ENCODE measurements at regions not wholly inside any gene's neighbourhood (a gene's known extent, or its start where the extent isn't known, plus 50 kb on each side); places are given as distances from the start of the nearest gene placed in this dataset.

GRCh38 chr1:81375884-81376548 is 424.7 kb upstream of the ADGRL2 start:
- intact Hi-C loops (cut with DNase I; ENCODE audit: low total_unique reads) = no loop called here
- H3K27ac ChIP-seq = no peak overlapping the region

DNA sequence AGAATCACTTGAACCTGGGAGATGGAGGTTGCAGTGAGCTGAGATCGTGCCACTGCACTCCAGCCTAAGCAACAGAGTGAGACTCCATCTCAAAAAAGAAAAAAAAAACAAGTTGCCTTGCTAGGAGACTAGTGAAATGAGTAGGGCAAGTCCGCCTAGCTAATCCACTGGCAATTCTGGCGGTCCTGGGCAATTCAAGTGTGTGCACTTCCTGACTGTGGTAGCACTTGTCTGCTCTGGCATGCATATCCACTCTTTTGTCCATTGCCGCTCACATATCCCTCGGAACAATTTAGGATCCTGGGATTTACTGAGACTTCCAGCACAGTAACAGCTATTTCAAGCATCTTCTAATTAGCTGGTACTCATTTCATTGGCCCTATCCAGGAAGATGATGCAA is 426.3 kb upstream of the ADGRL2 start:
- H3K27me3 ChIP-seq = no peaks in the 10 kb centered on the region
- no peak for DNase-seq (ENCODE audit: low spot score in 2 of 2)
- no peaks in the 10 kb centered on the region for H3K36me3 ChIP-seq
- no peak for TF ChIP-seq POLR2AphosphoS5 (IDR thresholded peaks at IDR 0.05)
- no peak overlapping the region for H3K4me3 ChIP-seq
- intact Hi-C loops (cut with DNase I; ENCODE audit: low total_unique reads) = no loop called here
- no peak overlapping the region for H3K27ac ChIP-seq
- H3K4me1 ChIP-seq = no peaks in the 10 kb centered on the region
- H3K9me3 ChIP-seq = no peaks in the 10 kb centered on the region

More at GRCh38 chr1:81375884-81376548, 424.7 kb upstream of the ADGRL2 start:
- Histone ChIP-seq H3K9me3 (no peaks in the 10 kb centered on the region), H3K36me3 (no peaks in the 10 kb centered on the region), H3K4me1 (no peaks in the 10 kb centered on the region), H3K4me3 (no peak overlapping the region), H3K27me3 (no peaks in the 10 kb centered on the region)
- DNase-seq (ENCODE audit: low spot score in 2 of 2) = no peak
- no peak for TF ChIP-seq POLR2A (IDR thresholded peaks at IDR 0.05)
- no peak for TF ChIP-seq POLR2AphosphoS5 (IDR thresholded peaks at IDR 0.05)
- TF ChIP-seq, protein P1, sequence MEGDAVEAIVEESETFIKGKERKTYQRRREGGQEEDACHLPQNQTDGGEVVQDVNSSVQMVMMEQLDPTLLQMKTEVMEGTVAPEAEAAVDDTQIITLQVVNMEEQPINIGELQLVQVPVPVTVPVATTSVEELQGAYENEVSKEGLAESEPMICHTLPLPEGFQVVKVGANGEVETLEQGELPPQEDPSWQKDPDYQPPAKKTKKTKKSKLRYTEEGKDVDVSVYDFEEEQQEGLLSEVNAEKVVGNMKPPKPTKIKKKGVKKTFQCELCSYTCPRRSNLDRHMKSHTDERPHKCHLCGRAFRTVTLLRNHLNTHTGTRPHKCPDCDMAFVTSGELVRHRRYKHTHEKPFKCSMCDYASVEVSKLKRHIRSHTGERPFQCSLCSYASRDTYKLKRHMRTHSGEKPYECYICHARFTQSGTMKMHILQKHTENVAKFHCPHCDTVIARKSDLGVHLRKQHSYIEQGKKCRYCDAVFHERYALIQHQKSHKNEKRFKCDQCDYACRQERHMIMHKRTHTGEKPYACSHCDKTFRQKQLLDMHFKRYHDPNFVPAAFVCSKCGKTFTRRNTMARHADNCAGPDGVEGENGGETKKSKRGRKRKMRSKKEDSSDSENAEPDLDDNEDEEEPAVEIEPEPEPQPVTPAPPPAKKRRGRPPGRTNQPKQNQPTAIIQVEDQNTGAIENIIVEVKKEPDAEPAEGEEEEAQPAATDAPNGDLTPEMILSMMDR (IDR thresholded peaks at IDR 0.05) = no peak

GRCh38 chr1:81371864-81372263 is 428.9 kb upstream of the ADGRL2 start:
- TF ChIP-seq POLR2A (IDR thresholded peaks at IDR 0.05) = no peak
- TF ChIP-seq POLR2AphosphoS5 (IDR thresholded peaks at IDR 0.05) = no peak
- TF ChIP-seq, protein P1 (IDR thresholded peaks at IDR 0.05) = no peak
- Histone ChIP-seq H3K36me3 (no peaks in the 10 kb centered on the region), H3K4me1 (no peaks in the 10 kb centered on the region), H3K4me3 (no peak overlapping the region), H3K27ac (no peak overlapping the region), H3K9me3 (no peaks in the 10 kb centered on the region), H3K27me3 (no peaks in the 10 kb centered on the region)
- DNase-seq (ENCODE audit: low spot score in 2 of 2) = no peak
- intact Hi-C loops (cut with DNase I; ENCODE audit: low total_unique reads) = no loop called here

- intact Hi-C loops (cut with DNase I; ENCODE audit: low total_unique reads) = no loop called here
- Histone ChIP-seq H3K27me3 (no peaks in the 10 kb centered on the region), H3K4me1 (no peaks in the 10 kb centered on the region), H3K9me3 (no peaks in the 10 kb centered on the region), H3K36me3 (no peaks in the 10 kb centered on the region), H3K27ac (no peak overlapping the region), H3K4me3 (no peak overlapping the region)
- TF ChIP-seq POLR2A (IDR thresholded peaks at IDR 0.05) (no peak), POLR2AphosphoS5 (IDR thresholded peaks at IDR 0.05) (no peak)
- TF ChIP-seq, protein P1 (IDR thresholded peaks at IDR 0.05) = no peak
- no peak for DNase-seq (ENCODE audit: low spot score in 2 of 2)
Measured at GRCh38 chr1:81369833-81370232, 430.9 kb upstream of the ADGRL2 start.

DNA sequence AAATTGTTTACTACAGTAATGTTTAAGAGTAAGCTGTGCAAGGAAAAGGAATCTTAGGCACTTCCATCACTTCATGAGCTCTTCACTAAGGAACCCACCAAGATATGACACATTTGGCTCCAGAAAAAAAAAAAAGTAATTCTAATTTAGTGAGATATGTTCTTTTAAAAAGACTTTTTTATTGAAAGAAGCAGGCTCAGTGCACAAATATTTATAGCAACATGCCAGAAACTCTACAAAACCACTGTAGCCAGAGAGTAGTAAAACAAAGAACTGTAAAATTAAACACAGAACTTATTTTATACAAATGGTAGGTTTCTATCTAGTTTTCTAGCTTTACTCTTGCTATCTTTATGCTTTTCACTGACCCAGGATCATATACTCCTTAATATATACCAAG is 434.6 kb upstream of the ADGRL2 start:
- Histone ChIP-seq H3K4me3 (no peak overlapping the region), H3K27me3 (no peaks in the 10 kb centered on the region), H3K36me3 (no peaks in the 10 kb centered on the region), H3K27ac (no peak overlapping the region), H3K4me1 (no peaks in the 10 kb centered on the region), H3K9me3 (no peaks in the 10 kb centered on the region)
- no peak for DNase-seq (ENCODE audit: low spot score in 2 of 2)
- intact Hi-C loops (cut with DNase I; ENCODE audit: low total_unique reads) = no loop called here
- TF ChIP-seq POLR2AphosphoS5 (IDR thresholded peaks at IDR 0.05) = no peak
- no peak for TF ChIP-seq POLR2A (IDR thresholded peaks at IDR 0.05)
- TF ChIP-seq, protein P1 (IDR thresholded peaks at IDR 0.05) = no peak

All from breast epithelium (tissue), 4 donors.